GM18499 (cell line): ENCODE measurements at regions not wholly inside any gene's neighbourhood (a gene's known extent, or its start where the extent isn't known, plus 50 kb on each side); places are given as distances from the start of the nearest gene placed in this dataset.
"Not testable (repeated sequence)": the region's sequence is repeated elsewhere in the genome, so short reads cannot be mapped to it uniquely, and the experiment has no call there.

Source experiments
- ATAC-seq: cut with Tn5 transposase; IDR thresholded peaks from one replicate; pipeline ENCODE4 v1.9.1; 2021; ENCODE audit warnings: moderate number of reproducible peaks; ENCODE audit not compliant: insufficient read depth, unreplicated experiment

- ATAC-seq = no peak
Observed at GRCh38 chr17:68097161-68097805, 61.7 kb downstream of the KPNA2 start.

GRCh38 chr17:68099341-68099753 is 63.8 kb downstream of the KPNA2 start:
- ATAC-seq = not testable (repeated sequence)

GRCh38 chr17:68100000-68100641 is 64.6 kb downstream of the KPNA2 start:
- no peak for ATAC-seq

- ATAC-seq = no peak
Observed at GRCh38 chr17:68101075-68101986, 65.8 kb downstream of the KPNA2 start.

- ATAC-seq = no peak
Observed at GRCh38 chr17:68101987-68102314, 66.4 kb downstream of the KPNA2 start.

- ATAC-seq = no peak
Observed at GRCh38 chr17:68102318-68102758, 66.8 kb downstream of the KPNA2 start.

- ATAC-seq = no peak
Observed at GRCh38 chr17:68103148-68103547, 67.6 kb downstream of the KPNA2 start.

GRCh38 chr17:68106085-68106484 is 70.5 kb downstream of the KPNA2 start:
- no peak for ATAC-seq

- no peak for ATAC-seq
Observed at GRCh38 chr17:68107373-68107772, 71.8 kb downstream of the KPNA2 start.

GRCh38 chr17:68108313-68109000 is 72.9 kb downstream of the KPNA2 start:
- ATAC-seq = no peak

GRCh38 chr17:68109404-68109803 is 73.9 kb downstream of the KPNA2 start:
- not testable (repeated sequence) for ATAC-seq

- not testable (repeated sequence) for ATAC-seq
Observed at GRCh38 chr17:68116211-68116610, 80.7 kb downstream of the KPNA2 start.

- ATAC-seq = no peak
Observed at GRCh38 chr17:68122587-68122986, 87.1 kb downstream of the KPNA2 start.

- no peak for ATAC-seq
Observed at GRCh38 chr17:68125111-68125870, 89.8 kb downstream of the KPNA2 start.

- ATAC-seq = no peak
Observed at GRCh38 chr17:68127914-68128313, 92.4 kb downstream of the KPNA2 start.

- ATAC-seq = no peak
Observed at GRCh38 chr17:68131456-68131855, 95.9 kb downstream of the KPNA2 start.

- ATAC-seq = no peak
Observed at GRCh38 chr17:68133346-68134045, 98.0 kb downstream of the KPNA2 start.

- ATAC-seq = no peak
Observed at GRCh38 chr17:68134046-68134637, 98.6 kb downstream of the KPNA2 start.

GRCh38 chr17:68134731-68135130 is 99.2 kb downstream of the KPNA2 start:
- no peak for ATAC-seq
